Esophagus muscularis mucosa (tissue), 3 donors: ENCODE measurements at regions not wholly inside any gene's neighbourhood (a gene's known extent, or its start where the extent isn't known, plus 50 kb on each side); places are given as distances from the start of the nearest gene placed in this dataset.

Source experiments
- POLR2A ChIP-seq: fragments of 450-650 bp; IDR thresholded peaks from one replicate; pipeline ENCODE4 v1.6.1; 2017; ENCODE audit warnings: antibody characterized with exemption, moderate library complexity, mild to moderate bottlenecking, low read depth
- POLR2AphosphoS5 ChIP-seq, 2 donors: sonication (generic); formaldehyde crosslinking; IDR thresholded peaks; one replicate each; pipeline ENCODE4 v1.6.1; 2017; ENCODE audit warnings: antibody characterized with exemption in 2 of 2
- TF ChIP-seq, protein P1 (sequence below), 3 experiments: fragments of 200-600 bp in 2 of 3; fragments of 450-650 bp in 1 of 3; sonication (generic) in 2 of 3; IDR thresholded peaks; one replicate each; pipeline ENCODE4 v1.5.1; 2017 to 2019; ENCODE audit warnings: antibody characterized with exemption in 3 of 3, mild to moderate bottlenecking in 2 of 3, moderate library complexity in 1 of 3

DNA sequence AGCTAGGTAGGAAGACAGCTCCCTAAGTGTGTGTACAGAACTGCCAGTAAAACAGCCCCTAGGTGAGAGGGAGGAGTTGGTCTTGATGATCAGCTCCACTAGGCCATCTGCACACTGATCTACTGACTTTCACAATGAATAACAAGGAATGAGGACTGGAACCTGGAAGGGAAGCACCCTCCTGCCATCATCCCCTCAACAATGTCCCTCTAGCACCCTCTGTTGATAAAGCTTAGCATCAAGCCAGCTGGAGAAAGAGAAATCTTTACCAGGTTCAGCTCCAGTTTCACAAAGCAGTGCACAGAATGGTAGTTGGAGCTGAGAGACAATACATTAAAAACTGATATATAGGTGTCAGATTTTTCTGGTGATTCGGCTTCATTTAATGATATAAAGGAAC lies 57.2 kb upstream of the IRAK1BP1 start:
- TF ChIP-seq, protein P1, sequence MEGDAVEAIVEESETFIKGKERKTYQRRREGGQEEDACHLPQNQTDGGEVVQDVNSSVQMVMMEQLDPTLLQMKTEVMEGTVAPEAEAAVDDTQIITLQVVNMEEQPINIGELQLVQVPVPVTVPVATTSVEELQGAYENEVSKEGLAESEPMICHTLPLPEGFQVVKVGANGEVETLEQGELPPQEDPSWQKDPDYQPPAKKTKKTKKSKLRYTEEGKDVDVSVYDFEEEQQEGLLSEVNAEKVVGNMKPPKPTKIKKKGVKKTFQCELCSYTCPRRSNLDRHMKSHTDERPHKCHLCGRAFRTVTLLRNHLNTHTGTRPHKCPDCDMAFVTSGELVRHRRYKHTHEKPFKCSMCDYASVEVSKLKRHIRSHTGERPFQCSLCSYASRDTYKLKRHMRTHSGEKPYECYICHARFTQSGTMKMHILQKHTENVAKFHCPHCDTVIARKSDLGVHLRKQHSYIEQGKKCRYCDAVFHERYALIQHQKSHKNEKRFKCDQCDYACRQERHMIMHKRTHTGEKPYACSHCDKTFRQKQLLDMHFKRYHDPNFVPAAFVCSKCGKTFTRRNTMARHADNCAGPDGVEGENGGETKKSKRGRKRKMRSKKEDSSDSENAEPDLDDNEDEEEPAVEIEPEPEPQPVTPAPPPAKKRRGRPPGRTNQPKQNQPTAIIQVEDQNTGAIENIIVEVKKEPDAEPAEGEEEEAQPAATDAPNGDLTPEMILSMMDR (IDR thresholded peaks at IDR 0.05), result no peak
- TF ChIP-seq POLR2AphosphoS5 (IDR thresholded peaks at IDR 0.05) (no peak), POLR2A (no peak)
